ENCODE measurements at regions not wholly inside any gene's neighbourhood (a gene's known extent, or its start where the extent isn't known, plus 50 kb on each side); places are given as distances from the start of the nearest gene placed in this dataset.

DNA sequence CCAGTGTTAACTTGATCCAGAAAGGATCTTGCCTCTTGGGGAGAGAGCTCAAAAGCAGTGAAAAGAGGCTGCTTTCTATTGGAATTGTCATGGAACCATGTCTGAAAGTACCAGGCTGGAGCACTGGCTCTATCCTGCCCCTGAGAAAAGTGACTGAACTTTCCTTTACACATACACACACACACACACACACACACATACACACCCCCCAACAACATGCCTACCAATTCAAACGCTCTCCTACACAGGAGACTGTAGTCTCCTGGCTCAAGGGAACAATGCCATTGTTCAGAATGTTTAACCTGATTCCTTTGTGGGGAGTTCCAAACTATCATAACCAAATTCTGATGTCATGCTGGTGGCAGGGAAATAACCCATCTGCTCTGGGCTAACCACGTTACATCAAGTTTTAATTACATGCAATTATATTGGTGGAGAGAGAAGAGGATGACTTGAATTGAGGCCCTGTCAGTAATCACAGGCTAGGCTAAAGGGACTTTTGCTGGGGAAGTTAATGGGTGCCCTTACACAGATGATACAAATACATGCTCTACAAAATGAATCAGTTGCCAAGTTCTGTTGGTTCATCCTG is 52.3 kb upstream of the DUSP10 start (continued):
- no peak for TF ChIP-seq ZNF433 (tag by site-specific recombination; IDR thresholded peaks at IDR 0.05; ENCODE audit: low read depth)
- TF ChIP-seq, protein P1, sequence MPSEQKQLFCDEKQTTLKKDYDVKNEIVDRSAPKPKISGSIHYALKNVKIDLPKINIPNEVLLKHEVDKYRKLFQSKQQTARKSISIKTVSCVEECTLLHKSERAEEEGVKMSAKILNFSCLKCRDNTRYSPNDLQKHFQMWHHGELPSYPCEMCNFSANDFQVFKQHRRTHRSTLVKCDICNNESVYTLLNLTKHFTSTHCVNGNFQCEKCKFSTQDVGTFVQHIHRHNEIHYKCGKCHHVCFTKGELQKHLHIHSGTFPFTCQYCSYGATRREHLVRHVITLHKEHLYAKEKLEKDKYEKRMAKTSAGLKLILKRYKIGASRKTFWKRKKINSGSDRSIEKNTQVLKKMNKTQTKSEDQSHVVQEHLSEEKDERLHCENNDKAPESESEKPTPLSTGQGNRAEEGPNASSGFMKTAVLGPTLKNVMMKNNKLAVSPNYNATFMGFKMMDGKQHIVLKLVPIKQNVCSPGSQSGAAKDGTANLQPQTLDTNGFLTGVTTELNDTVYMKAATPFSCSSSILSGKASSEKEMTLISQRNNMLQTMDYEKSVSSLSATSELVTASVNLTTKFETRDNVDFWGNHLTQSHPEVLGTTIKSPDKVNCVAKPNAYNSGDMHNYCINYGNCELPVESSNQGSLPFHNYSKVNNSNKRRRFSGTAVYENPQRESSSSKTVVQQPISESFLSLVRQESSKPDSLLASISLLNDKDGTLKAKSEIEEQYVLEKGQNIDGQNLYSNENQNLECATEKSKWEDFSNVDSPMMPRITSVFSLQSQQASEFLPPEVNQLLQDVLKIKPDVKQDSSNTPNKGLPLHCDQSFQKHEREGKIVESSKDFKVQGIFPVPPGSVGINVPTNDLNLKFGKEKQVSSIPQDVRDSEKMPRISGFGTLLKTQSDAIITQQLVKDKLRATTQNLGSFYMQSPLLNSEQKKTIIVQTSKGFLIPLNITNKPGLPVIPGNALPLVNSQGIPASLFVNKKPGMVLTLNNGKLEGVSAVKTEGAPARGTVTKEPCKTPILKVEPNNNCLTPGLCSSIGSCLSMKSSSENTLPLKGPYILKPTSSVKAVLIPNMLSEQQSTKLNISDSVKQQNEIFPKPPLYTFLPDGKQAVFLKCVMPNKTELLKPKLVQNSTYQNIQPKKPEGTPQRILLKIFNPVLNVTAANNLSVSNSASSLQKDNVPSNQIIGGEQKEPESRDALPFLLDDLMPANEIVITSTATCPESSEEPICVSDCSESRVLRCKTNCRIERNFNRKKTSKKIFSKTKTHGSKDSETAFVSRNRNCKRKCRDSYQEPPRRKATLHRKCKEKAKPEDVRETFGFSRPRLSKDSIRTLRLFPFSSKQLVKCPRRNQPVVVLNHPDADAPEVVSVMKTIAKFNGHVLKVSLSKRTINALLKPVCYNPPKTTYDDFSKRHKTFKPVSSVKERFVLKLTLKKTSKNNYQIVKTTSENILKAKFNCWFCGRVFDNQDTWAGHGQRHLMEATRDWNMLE (tag by site-specific recombination; conservative IDR thresholded peaks at IDR 0.05; ENCODE audit: low read depth): no peak
- TF ChIP-seq ZNF214 (tag by site-specific recombination; IDR thresholded peaks at IDR 0.05; ENCODE audit: borderline replicate concordance): no peak
- TF ChIP-seq ZNF549 (tag by site-specific recombination; IDR thresholded peaks at IDR 0.05): no peak
- TF ChIP-seq IKZF3 (tag by site-specific recombination; IDR thresholded peaks at IDR 0.05): no peak
- peak; percentile 37 for TF ChIP-seq ZNF629 (tag by site-specific recombination; IDR thresholded peaks at IDR 0.05)
- no peak for TF ChIP-seq ZBTB8A (tag by site-specific recombination; IDR thresholded peaks at IDR 0.05)
- peak; percentile 38; the same call in 1 of the 2 replicates for TF ChIP-seq PRDM1 (tag by site-specific recombination; IDR thresholded peaks at IDR 0.05)
- TF ChIP-seq ZNF292 (tag by site-specific recombination; IDR thresholded peaks at IDR 0.05; ENCODE audit: borderline replicate concordance, low read depth): no peak
- no peak for TF ChIP-seq ZNF391 (tag by site-specific recombination; IDR thresholded peaks at IDR 0.05; ENCODE audit: borderline replicate concordance, low read depth)
- TF ChIP-seq ZNF146 (tag by site-specific recombination; IDR thresholded peaks at IDR 0.05): no peak
- no peak for TF ChIP-seq ZNF530 (tag by site-specific recombination; IDR thresholded peaks at IDR 0.05; ENCODE audit: low read depth)
- TF ChIP-seq ZEB2 (tag by site-specific recombination; IDR thresholded peaks at IDR 0.05): 0 out of 2 replicates have a peak, but pooled peaks have one; percentile 32
- TF ChIP-seq ZNF544 (tag by site-specific recombination; IDR thresholded peaks at IDR 0.05): no peak
- TF ChIP-seq HOXC10 (CRISPR knock-in tag; IDR thresholded peaks at IDR 0.05): no peak
- TF ChIP-seq, protein P2, sequence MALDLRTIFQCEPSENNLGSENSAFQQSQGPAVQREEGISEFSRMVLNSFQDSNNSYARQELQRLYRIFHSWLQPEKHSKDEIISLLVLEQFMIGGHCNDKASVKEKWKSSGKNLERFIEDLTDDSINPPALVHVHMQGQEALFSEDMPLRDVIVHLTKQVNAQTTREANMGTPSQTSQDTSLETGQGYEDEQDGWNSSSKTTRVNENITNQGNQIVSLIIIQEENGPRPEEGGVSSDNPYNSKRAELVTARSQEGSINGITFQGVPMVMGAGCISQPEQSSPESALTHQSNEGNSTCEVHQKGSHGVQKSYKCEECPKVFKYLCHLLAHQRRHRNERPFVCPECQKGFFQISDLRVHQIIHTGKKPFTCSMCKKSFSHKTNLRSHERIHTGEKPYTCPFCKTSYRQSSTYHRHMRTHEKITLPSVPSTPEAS (tag by site-specific recombination; IDR thresholded peaks at IDR 0.05): no peak; the same call in 1 of the 2 replicates
- TF ChIP-seq SP7 (tag by site-specific recombination; IDR thresholded peaks at IDR 0.05): peak; percentile 99
- TF ChIP-seq ZIC2 (tag by site-specific recombination; IDR thresholded peaks at IDR 0.05): no peak
- TF ChIP-seq, protein P3, sequence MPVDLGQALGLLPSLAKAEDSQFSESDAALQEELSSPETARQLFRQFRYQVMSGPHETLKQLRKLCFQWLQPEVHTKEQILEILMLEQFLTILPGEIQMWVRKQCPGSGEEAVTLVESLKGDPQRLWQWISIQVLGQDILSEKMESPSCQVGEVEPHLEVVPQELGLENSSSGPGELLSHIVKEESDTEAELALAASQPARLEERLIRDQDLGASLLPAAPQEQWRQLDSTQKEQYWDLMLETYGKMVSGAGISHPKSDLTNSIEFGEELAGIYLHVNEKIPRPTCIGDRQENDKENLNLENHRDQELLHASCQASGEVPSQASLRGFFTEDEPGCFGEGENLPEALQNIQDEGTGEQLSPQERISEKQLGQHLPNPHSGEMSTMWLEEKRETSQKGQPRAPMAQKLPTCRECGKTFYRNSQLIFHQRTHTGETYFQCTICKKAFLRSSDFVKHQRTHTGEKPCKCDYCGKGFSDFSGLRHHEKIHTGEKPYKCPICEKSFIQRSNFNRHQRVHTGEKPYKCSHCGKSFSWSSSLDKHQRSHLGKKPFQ (tag by site-specific recombination; IDR thresholded peaks at IDR 0.05): no peak

DNA sequence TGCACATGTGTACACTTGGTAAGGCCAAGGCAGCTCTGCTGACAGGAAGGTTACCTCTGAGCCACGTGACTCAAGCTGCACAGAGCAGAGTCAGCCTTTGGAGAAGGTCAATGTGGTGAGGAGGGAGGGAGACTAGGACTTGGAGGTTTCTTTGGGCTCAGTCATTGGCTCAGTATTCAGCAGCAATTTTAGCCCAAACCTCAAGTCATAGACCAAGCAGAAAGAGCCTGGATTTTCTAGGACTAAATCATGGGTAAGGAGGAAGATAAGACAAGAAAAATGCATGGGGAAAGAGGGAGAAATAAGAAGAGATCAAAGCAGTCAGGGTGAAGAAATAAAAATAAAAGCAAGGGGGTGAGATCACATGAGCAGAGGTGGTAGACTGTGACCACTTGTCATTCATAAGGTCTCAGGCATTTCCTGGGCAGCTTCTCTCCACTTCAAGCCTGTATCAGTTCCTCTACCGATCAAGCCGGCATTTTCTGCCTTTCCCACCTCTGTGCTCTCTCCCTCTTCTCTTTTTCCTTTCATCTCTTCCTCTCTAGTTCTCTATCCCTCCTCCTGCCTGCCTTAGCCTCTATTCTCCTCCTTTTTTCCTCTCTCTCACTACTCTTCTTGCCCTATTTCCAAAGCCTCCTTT is 51.7 kb upstream of the DUSP10 start:
- Histone ChIP-seq H3K4me3 (ENCODE audit: low read depth, low read length) (no peak overlapping the region), H3K27ac (ENCODE audit: extremely low read depth, low read depth, low read length) (no peak overlapping the region), H3K36me3 (ENCODE audit: control insufficient read depth in 2 of 2, insufficient read depth in 1 of 2, low read length in 2 of 2) (no peaks in the 10 kb centered on the region), H3K4me1 (ENCODE audit: control insufficient read depth, insufficient read depth, low read length) (no peaks in the 10 kb centered on the region), H3K9me3 (ENCODE audit: control insufficient read depth, insufficient read depth, low read depth, low read length) (no peaks in the 10 kb centered on the region)
- CTCF ChIA-PET: interaction anchor here (0.6 to 0.7 kb wide), 2 partner anchors 32 to 52 kb away, joined by 3 read pairs; no protein-coding TSS in a partner anchor
- POLR2A ChIA-PET: no interaction called here
- TF ChIP-seq ZNF423 (tag by site-specific recombination; IDR thresholded peaks at IDR 0.05) (no peak), ZNF394 (tag by site-specific recombination; IDR thresholded peaks at IDR 0.05; ENCODE audit: borderline replicate concordance) (no peak), ZNF621 (tag by site-specific recombination; IDR thresholded peaks at IDR 0.05) (no peak), ZFP69B (tag by site-specific recombination; IDR thresholded peaks at IDR 0.05) (no peak), ZNF654 (tag by site-specific recombination; IDR thresholded peaks at IDR 0.05; ENCODE audit: low read depth) (no peak)

All from HEK293 (cell line).